Activated CD4-positive, alpha-beta T cell treated with anti-CD3 and anti-CD28 coated beads, Interleukin-2, Interleukin-4, amounts not matched to agents 100 ng/mL and 50 ng/mL, durations not matched to agents 16 hours and 8 hours (primary cell): ENCODE measurements at regions not wholly inside any gene's neighbourhood (a gene's known extent, or its start where the extent isn't known, plus 50 kb on each side); places are given as distances from the start of the nearest gene placed in this dataset.
A peak's percentile ranks its signal among the peaks of the same experiment; 100 is the strongest.
"Not testable (repeated sequence)": the region's sequence is repeated elsewhere in the genome, so short reads cannot be mapped to it uniquely, and the experiment has no call there.

Experiments used
- DNase-seq: peaks from one replicate; pipeline ENCODE4 v3.0.0-alpha.2; 2020; ENCODE audit warnings: low spot score

DNA sequence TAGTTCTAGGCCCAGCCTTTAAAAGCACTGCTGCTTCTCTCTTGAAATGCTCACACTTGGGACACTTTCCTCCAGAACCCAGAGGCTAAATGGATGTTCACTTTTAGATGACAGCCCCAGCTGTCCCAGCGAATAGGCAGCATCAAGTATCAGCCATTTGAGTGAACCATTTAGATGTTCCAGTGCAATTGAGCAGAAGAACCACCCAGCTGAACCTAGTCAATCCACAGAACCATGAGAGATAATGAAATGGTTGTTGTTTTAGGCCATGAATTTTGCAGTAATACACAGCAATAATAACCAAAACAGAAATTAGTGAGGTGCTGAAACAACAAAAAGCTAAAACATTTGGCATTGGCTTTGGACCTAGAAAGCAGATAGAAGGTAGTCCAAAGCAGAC is 273.9 kb downstream of the ETV1 start:
- DNase-seq = no peak

GRCh38 chr7:13717031-13717430 is 272.4 kb downstream of the ETV1 start:
- no peak for DNase-seq

- no peak for DNase-seq
These were observed 265.1 kb downstream of the ETV1 start for GRCh38 chr7:13724191-13724976.

DNA sequence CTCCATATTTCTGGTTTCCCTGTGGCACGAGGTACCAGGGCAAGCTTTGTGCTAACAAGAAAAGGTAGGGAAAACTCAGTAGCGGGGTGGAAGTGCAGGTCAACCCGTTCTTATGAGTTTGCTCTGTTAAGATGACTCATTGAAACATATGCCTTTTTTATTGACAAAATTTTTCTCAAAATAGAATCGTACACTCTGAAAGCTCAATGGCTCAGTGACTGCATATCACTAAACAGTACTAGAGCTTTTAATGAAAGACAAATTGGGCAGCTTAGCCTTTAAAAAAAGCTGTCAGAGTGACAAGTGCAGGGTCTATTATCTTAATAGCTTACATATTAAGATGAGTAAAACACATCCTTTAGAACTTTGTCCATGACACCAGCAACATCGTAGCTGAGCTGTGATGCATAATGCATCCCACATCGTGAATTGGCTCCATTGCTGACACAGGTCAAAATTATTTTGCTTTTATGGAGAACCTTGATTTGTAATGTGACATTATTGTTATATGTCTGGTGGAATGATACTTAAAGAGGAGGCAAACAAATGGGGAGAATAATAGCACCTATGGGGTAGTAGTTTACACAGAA is 264.4 kb downstream of the ETV1 start:
- DNase-seq = no peak

DNA sequence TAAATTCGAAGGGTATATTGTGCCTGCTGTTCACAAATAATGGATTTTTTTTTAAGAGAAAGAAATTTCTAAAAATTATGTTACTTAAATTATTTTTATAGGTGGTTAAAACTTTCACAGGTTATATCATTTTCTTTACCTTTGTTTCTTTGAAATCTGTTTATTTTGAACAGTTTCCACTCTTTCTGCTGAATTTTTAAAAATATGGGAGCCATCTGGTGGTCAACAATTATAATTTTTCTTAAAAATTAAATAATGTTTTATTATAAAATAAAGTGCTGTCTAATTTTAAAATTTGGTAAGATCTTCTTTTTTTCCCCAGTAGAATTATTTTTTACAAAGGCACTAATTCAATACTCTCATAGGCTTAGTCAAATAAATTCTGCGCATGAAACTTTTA is 263.9 kb downstream of the ETV1 start:
- no peak for DNase-seq

DNA sequence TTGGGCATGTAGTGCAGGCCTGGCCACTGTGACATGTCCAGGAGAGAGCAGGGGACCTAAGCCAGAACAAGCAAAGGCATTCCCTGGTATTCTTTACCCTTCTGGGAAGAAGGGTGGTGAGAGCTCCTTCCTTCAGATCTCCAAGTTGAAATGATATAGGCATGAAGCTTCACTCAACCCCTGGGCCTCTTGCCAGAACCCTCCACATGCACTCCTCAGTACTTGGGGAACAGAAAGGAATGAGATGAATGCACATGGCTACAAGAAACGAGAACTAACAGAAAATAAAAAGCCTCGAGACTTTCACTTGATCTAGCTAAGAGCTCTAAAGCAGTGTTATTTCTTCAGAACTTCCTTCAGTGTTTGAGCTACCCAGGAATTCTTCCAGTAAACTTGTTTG is 262.2 kb downstream of the ETV1 start:
- no peak for DNase-seq

DNA sequence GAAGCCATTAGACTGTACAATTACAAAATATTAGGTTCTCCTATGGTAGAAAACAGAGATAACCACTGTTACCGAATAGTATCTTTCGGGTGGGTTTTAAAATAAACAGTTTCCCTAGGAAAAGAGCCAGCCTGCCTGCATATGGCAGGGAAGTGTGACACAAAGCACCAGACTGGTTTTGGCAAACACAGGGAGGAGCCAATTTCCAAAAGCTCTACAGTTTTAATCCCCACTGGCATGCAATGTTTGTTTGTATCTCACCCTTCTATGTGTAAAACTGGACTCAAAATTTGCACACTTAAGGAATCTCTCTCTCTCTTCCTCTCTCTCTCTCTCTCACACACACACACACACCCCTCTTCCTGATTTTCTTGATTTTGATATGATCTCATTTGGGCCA is 261.7 kb downstream of the ETV1 start:
- no peak for DNase-seq

GRCh38 chr7:13728430-13728829 is 261.0 kb downstream of the ETV1 start:
- DNase-seq = not testable (repeated sequence)

GRCh38 chr7:13731643-13732042 is 257.8 kb downstream of the ETV1 start:
- no peak for DNase-seq

GRCh38 chr7:13737563-13737962 is 251.9 kb downstream of the ETV1 start:
- no peak for DNase-seq

- DNase-seq = no peak
These were observed 247.3 kb downstream of the ETV1 start for GRCh38 chr7:13742126-13742525.

DNA sequence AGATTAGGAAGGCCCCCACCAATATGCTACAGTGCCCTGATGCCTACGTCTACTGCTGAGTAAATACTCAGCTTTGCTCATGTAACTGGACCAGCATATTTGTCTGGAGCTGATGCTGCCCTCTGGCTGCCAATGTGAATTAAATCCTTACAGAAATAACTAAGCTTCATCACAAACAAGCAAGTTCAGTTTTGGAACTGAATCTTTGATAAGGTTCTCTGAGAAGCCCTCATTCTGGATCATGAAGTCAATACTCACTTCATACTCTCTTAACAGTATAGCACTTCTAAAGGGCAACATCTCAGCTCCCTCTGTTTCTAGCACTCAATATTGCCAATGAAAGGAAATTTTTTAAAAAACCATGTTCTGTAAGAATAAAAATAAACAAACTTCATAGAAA is 246.7 kb downstream of the ETV1 start:
- DNase-seq = peak; percentile 2

DNA sequence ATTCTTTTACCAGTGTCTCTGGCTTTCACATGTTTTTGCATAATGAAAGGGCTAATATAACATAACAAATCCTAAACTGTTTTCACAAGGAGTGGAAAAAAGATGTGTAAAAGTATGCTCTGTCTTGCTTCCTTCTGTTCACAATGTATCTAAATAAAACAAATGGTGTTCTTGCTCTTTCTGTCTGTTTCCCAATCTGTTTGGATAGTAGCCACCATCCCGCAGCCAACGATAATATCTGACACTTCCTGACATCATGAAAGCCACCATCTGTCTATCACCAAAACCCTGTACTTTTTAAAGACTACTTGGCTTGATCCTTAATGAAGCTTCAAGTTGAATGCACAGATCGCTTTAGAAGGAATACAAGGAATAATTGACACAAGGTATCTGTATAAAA is 246.2 kb downstream of the ETV1 start:
- no peak for DNase-seq

- DNase-seq = no peak
These were observed 243.9 kb downstream of the ETV1 start for GRCh38 chr7:13745530-13745929.

GRCh38 chr7:13748998-13749397 is 240.5 kb downstream of the ETV1 start:
- DNase-seq = no peak

DNA sequence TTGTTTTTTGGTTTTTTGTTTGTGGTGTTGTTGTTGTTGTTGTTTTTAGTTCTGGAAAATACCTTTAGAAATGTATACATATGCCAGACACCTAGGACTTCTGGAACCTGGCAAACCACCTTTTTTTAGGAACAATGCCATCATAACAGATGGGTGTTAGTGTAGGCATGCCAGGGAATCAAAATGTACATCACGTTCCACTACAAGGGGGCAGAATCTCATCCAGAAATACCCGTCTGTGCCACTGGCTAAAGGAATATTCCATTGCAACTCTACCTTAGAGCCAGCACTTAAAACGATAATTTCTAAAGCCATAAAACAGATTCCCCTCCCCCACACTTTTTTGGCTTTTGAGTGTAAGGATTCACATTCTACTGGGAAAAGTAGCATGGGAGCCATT is 239.8 kb downstream of the ETV1 start:
- no peak for DNase-seq

DNA sequence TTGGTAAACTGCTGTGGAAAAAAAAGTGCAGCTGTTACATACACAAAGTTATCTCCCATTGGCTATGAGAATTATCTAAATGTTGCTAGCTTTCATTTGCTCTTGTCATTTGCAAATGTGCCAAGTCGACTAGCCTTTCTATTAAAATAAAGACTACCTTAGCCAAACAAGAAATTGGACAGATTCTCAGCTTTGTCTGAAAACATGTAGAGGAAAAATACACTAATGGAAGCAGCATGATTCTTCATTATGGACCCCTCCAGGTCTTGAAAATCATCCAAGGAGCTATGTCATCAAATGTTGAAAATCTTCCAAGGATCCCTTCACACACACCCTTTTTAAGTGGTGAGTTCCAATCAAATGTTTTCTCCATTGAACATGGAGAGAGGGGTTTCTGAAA is 237.7 kb downstream of the ETV1 start:
- no peak for DNase-seq

- no peak for DNase-seq
These were observed 231.6 kb downstream of the ETV1 start for GRCh38 chr7:13757841-13758240.

DNA sequence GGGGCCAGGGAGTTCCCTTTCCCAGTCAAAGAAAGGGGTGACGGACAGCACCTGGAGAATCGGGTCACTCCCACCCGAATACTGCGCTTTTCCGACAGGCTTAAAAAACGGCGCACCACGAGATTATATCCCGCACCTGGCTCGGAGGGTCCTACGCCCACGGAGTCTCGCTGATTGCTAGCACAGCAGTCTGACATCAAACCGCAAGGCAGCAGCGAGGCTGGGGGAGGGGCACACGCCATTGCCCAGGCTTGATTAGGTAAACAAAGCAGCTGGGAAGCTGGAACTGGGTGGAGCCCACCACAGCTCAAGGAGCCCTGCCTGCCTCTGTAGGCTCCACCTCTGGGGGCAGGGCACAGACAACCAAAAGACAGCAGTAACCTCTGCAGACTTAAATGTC is 223.6 kb downstream of the ETV1 start:
- not testable (repeated sequence) for DNase-seq

- DNase-seq = no peak
These were observed 219.2 kb downstream of the ETV1 start for GRCh38 chr7:13770305-13770704.

DNA sequence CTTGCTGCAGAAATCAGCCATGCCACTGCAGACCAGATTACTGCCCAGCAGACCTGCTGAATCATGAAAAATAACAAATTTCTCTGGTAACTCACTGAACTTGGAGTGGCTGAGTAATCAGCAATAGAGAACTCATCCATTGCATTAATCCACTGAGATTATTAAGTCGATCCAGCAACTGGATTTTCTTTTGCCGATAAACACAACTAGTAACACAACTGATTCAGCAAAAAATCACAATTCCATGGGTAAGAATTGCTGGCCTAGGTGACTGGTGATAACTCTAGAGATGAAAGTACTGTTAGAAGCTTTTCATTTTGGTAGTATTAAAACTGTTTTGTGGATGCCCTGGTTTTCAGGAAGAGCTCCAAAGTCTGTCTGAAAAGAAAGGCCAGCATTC is 214.5 kb downstream of the ETV1 start:
- DNase-seq = no peak

DNA sequence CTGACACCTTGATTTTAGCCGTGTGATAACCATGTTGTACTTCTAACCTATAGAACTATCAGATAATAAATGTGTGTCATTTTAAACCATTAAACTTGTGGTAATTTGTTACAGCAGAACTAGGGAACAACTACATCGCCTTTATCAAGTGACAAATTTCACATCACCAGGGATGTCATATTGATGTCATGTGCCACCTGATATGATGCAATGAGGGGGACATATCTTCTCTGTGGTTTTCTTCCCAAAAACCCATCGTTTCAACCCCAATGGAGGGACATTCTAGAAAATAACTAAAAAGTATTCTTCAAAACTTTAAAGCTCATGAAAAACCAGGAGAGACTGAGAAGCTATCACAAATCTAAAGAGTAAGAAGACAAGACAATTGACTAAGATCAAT is 212.2 kb downstream of the ETV1 start:
- DNase-seq = no peak

GRCh38 chr7:13778967-13779366 is 210.5 kb downstream of the ETV1 start:
- peak; percentile 58 for DNase-seq

GRCh38 chr7:13790611-13791010 is 198.9 kb downstream of the ETV1 start:
- no peak for DNase-seq
